ENCODE measurements at regions not wholly inside any gene's neighbourhood (a gene's known extent, or its start where the extent isn't known, plus 50 kb on each side); places are given as distances from the start of the nearest gene placed in this dataset.

DNA sequence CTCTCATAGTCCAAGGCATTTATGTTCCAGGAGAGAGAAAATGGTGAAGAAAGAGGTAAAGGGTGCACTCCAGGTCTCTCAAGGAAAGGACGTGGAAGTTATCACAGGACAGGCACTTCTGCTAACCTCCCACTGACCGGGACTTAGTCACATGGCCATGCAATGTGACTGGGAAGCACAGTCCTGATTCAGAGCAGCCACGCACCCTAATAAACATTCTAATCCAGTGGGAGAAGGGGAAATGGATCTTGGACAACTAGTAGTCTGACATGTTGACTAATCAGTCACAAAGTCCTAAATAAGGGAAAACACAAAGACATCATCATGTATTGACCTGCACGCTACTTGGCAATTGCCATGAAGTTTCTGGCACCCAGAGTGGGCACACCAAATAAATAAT is 417.5 kb upstream of the ZMIZ1 start:
- TF ChIP-seq POLR2A (IDR thresholded peaks at IDR 0.05) (no peak), CTCF (IDR thresholded peaks at IDR 0.05) (no peak)

All from thyroid gland (tissue), 4 donors.